Endothelial cell of umbilical vein (primary cell): ENCODE measurements at regions not wholly inside any gene's neighbourhood (a gene's known extent, or its start where the extent isn't known, plus 50 kb on each side); places are given as distances from the start of the nearest gene placed in this dataset.

ENCODE experiments used
- BruUV-seq: library from RNA; stranded (reverse); fragments of 400-500 nt; replicated peaks from 2 replicates; lab custom pipeline; 2021; lab: Mats Ljungman, UMichigan
- CTCF ChIA-PET: fragments of 300-600, 350-600 bp; sonication (Branson Sonifier 250); formaldehyde crosslinking; loops from one replicate; lab custom pipeline; 2021; ENCODE audit warnings: antibody characterized with exemption, inconsistent platforms; lab: Charles Lee
- POLR2A ChIA-PET: fragments of 300-600, 350-600 bp; sonication (Branson Sonifier 250); formaldehyde crosslinking; loops from one replicate; lab custom pipeline; 2021; ENCODE audit warnings: antibody characterized with exemption, inconsistent platforms; lab: Charles Lee
- DNase-seq: peaks from one replicate; pipeline ENCODE4 v3.0.0-alpha.2; 2011; ENCODE audit warnings: low read depth, low spot score
- FAIRE-seq: peaks from 2 replicates; lab custom pipeline; 2011; peaks lifted over from hg19 to GRCh38; lab: Jason Lieb, UNC
- H2AFZ ChIP-seq: 2 replicates; pipeline ENCODE4 v1.6.0; 2012; ENCODE audit warnings: low read depth, low read length, control low read depth, inconsistent platforms
- H3K27ac ChIP-seq: 2 replicates; pipeline ENCODE4 v1.5.1; 2011; ENCODE audit warnings: low read depth, mild to moderate bottlenecking, control low read depth, low read length, moderate library complexity; ENCODE audit not compliant: insufficient read depth
- H3K27me3 ChIP-seq, 2 experiments: 2 replicates each; pipeline versions ENCODE4 v1.6.0 to v1.6.1; 2011; ENCODE audit warnings: low read length in 2 of 2, mixed read lengths in 1 of 2; ENCODE audit not compliant: control insufficient read depth in 2 of 2, insufficient read depth in 2 of 2
- H3K36me3 ChIP-seq, 2 experiments: 2 replicates in 1 of 2; 3 replicates in 1 of 2; pipeline ENCODE4 v1.5.1; 2011; ENCODE audit warnings: low read length in 2 of 2, mild to moderate bottlenecking in 1 of 2, moderate library complexity in 1 of 2; ENCODE audit not compliant: control insufficient read depth in 2 of 2, insufficient read depth in 2 of 2; ENCODE audit errors: extremely low read depth in 1 of 2
- H3K4me1 ChIP-seq: 3 replicates; pipeline ENCODE4 v1.5.1; 2011; ENCODE audit warnings: mild to moderate bottlenecking, low read length; ENCODE audit not compliant: control insufficient read depth, insufficient read depth; ENCODE audit errors: extremely low read depth
- H3K4me2 ChIP-seq: 2 replicates; pipeline ENCODE4 v1.6.1; 2011; ENCODE audit warnings: low read length, control low read depth, mixed read lengths; ENCODE audit not compliant: insufficient read depth
- H3K4me3 ChIP-seq, 3 experiments: fragments of 200-600 bp in 1 of 3; sonication (generic), shearing (Covaris generic) in 1 of 3; replicated peaks in 1 of 3; 2 replicates each; pipeline ENCODE4 v1.5.1; 2011 to 2016; ENCODE audit warnings: control low read depth in 3 of 3, low read length in 3 of 3, mild to moderate bottlenecking in 2 of 3, inconsistent platforms in 1 of 3, low read depth in 1 of 3, moderate library complexity in 1 of 3; ENCODE audit not compliant: insufficient read depth in 1 of 3
- H3K79me2 ChIP-seq: 2 replicates; pipeline ENCODE4 v1.6.0; 2012; ENCODE audit warnings: low read length, inconsistent platforms; ENCODE audit not compliant: control insufficient read depth, insufficient read depth
- H3K9ac ChIP-seq: replicated peaks from 2 replicates; pipeline ENCODE3; 2011; ENCODE audit warnings: low read length, control low read depth; ENCODE audit not compliant: insufficient read depth; ENCODE audit errors: extremely low read depth
- H3K9me1 ChIP-seq: replicated peaks from 3 replicates; pipeline ENCODE4 v1.6.0; 2011; ENCODE audit warnings: mild to moderate bottlenecking, low read length; ENCODE audit not compliant: control insufficient read depth, insufficient read depth; ENCODE audit errors: extremely low read depth
- H3K9me3 ChIP-seq: replicated peaks from 2 replicates; pipeline ENCODE4 v1.5.1; 2012; ENCODE audit warnings: low read length, inconsistent platforms; ENCODE audit not compliant: control insufficient read depth, insufficient read depth
- H4K20me1 ChIP-seq: replicated peaks from 2 replicates; pipeline ENCODE3; 2011; ENCODE audit warnings: mild to moderate bottlenecking, low read length; ENCODE audit not compliant: control insufficient read depth, insufficient read depth; ENCODE audit errors: extremely low read depth
- CTCF ChIP-seq, 2 donors: IDR thresholded peaks; 1 replicate in 1 of 2; 2 replicates in 1 of 2; pipeline ENCODE4 v1.5.1; 2011; ENCODE audit warnings: low read length in 2 of 2, mild to moderate bottlenecking in 2 of 2, moderate library complexity in 2 of 2, control low read depth in 1 of 2, inconsistent platforms in 1 of 2, low read depth in 1 of 2; ENCODE audit not compliant: insufficient read depth in 1 of 2; ENCODE audit errors: extremely low read depth in 1 of 2
- EZH2 ChIP-seq: IDR thresholded peaks from 2 replicates; pipeline ENCODE4 v1.6.1; 2012; ENCODE audit warnings: borderline replicate concordance, low read depth, mild to moderate bottlenecking, moderate library complexity, low read length, inconsistent platforms; ENCODE audit not compliant: severe bottlenecking
- FOS ChIP-seq: IDR thresholded peaks from 2 replicates; pipeline ENCODE4 v1.6.1; 2011; ENCODE audit warnings: mild to moderate bottlenecking, low read length, moderate library complexity, borderline replicate concordance; ENCODE audit not compliant: insufficient read depth
- GATA2 ChIP-seq: IDR thresholded peaks from 2 replicates; pipeline ENCODE4 v1.7.0; 2011; ENCODE audit warnings: low read depth, mild to moderate bottlenecking, moderate library complexity, mixed read lengths, low read length; ENCODE audit not compliant: insufficient read length, insufficient read depth
- JUN ChIP-seq: IDR thresholded peaks from 2 replicates; pipeline ENCODE4 v1.6.1; 2011; ENCODE audit warnings: borderline replicate concordance, low read depth; ENCODE audit not compliant: insufficient read length, insufficient read depth
- MAX ChIP-seq: IDR thresholded peaks from 2 replicates; pipeline ENCODE4 v1.6.1; 2011; ENCODE audit not compliant: insufficient read depth, insufficient read length
- MYC ChIP-seq: IDR thresholded peaks from one replicate; pipeline ENCODE4 v1.6.1; 2011; ENCODE audit warnings: mild to moderate bottlenecking, low read depth, low read length
- POLR2A ChIP-seq: IDR thresholded peaks from 2 replicates; pipeline ENCODE4 v1.6.1; 2012; ENCODE audit warnings: low read depth, mild to moderate bottlenecking, control low read depth, low read length
- POLR2AphosphoS5 ChIP-seq: IDR thresholded peaks from 2 replicates; pipeline ENCODE4 v1.6.1; 2012; ENCODE audit warnings: low read depth, mild to moderate bottlenecking, control low read depth, low read length, moderate library complexity; ENCODE audit not compliant: insufficient read depth
- dilution Hi-C: fragments of 300-500 bp; cut with MboI; formaldehyde crosslinking; loops from one replicate; pipeline ENCODE4 v1.15.0; 2019; ENCODE audit warnings: low sequenced_read_pairs; ENCODE audit not compliant: extremely low pct_ligation_motif_present
- intact Hi-C: fragments of 100-400 bp; cut with micrococcal nuclease; formaldehyde crosslinking; loops from one replicate; pipeline ENCODE4 v1.10.0; 2022

- Histone ChIP-seq H3K4me2 (no peak overlapping the region), H3K36me3 (no peaks in the 10 kb centered on the region), H3K27me3 (no peaks in the 10 kb centered on the region), H4K20me1 (no peaks in the 10 kb centered on the region), H3K4me3 (no peak overlapping the region), H3K79me2 (no peaks in the 10 kb centered on the region), H2AFZ (no peak overlapping the region), H3K9me3 (peaks cover 9% of the 10 kb centered on the region), H3K9ac (no peak overlapping the region), H3K4me1 (no peaks in the 10 kb centered on the region), H3K9me1 (no peaks in the 10 kb centered on the region), H3K27ac (no peak overlapping the region)
- intact Hi-C loops = no loop called here
- ChIA-PET CTCF (no interaction called here), POLR2A (no interaction called here)
- dilution Hi-C loops = no loop called here
- no TSS peak for BruUV-seq
- FAIRE-seq = no peak
- TF ChIP-seq MAX (no peak), JUN (no peak), GATA2 (no peak), EZH2 (no peak), FOS (no peak), CTCF (IDR thresholded peaks at IDR 0.05; ENCODE audit: extremely low read depth in 1 of 2, insufficient read depth in 1 of 2, low read depth in 1 of 2, low read length in 2 of 2) (no peak), POLR2AphosphoS5 (no peak), MYC (no peak), POLR2A (no peak)
- no peak for DNase-seq
Measured at GRCh38 chr19:31538879-31539278, 189.6 kb upstream of the TSHZ3 start.
